ENCODE measurements at regions not wholly inside any gene's neighbourhood (a gene's known extent, or its start where the extent isn't known, plus 50 kb on each side); places are given as distances from the start of the nearest gene placed in this dataset.

- TF ChIP-seq RFX5 (IDR thresholded peaks at IDR 0.05; ENCODE audit: low read depth, low read length) (no peak), POLR2A (IDR thresholded peaks at IDR 0.05; ENCODE audit: low read depth, low read length) (no peak), CTCF (conservative IDR thresholded peaks at IDR 0.05; ENCODE audit: low read depth, low read length) (no peak), CEBPB (IDR thresholded peaks at IDR 0.05; ENCODE audit: low read depth, low read length) (no peak), USF2 (IDR thresholded peaks at IDR 0.05; ENCODE audit: low read depth, low read length) (no peak), MXI1 (IDR thresholded peaks at IDR 0.05; ENCODE audit: borderline replicate concordance, low read depth, low read length) (no peak), MAZ (IDR thresholded peaks at IDR 0.05; ENCODE audit: borderline replicate concordance, low read depth, low read length) (no peak), RAD21 (IDR thresholded peaks at IDR 0.05; ENCODE audit: low read length) (no peak), ELK1 (IDR thresholded peaks at IDR 0.05; ENCODE audit: borderline replicate concordance, low read depth, low read length) (no peak), BHLHE40 (IDR thresholded peaks at IDR 0.05; ENCODE audit: low read depth, low read length) (no peak), FOS (IDR thresholded peaks at IDR 0.05; ENCODE audit: low read depth, low read length) (no peak), SMC3 (IDR thresholded peaks at IDR 0.05; ENCODE audit: low read depth, low read length) (no peak)
These were observed 51.9 kb upstream of the CHST15 start for GRCh38 chr10:124145109-124145870.
